ENCODE measurements at regions not wholly inside any gene's neighbourhood (a gene's known extent, or its start where the extent isn't known, plus 50 kb on each side); places are given as distances from the start of the nearest gene placed in this dataset.

GRCh38 chr2:2808551-2809058 lies 477.5 kb upstream of the MYT1L start:
- TF ChIP-seq CTCF (IDR thresholded peaks at IDR 0.05) (no peak), POLR2A (IDR thresholded peaks at IDR 0.05) (no peak), EP300 (IDR thresholded peaks at IDR 0.05) (no peak)
